ENCODE measurements at regions not wholly inside any gene's neighbourhood (a gene's known extent, or its start where the extent isn't known, plus 50 kb on each side); places are given as distances from the start of the nearest gene placed in this dataset.

GRCh38 chr13:80263745-80264513 is 77.0 kb downstream of the SPRY2 start:
- no peak for DNase-seq (ENCODE audit: low read depth)
- TF ChIP-seq, protein P1, sequence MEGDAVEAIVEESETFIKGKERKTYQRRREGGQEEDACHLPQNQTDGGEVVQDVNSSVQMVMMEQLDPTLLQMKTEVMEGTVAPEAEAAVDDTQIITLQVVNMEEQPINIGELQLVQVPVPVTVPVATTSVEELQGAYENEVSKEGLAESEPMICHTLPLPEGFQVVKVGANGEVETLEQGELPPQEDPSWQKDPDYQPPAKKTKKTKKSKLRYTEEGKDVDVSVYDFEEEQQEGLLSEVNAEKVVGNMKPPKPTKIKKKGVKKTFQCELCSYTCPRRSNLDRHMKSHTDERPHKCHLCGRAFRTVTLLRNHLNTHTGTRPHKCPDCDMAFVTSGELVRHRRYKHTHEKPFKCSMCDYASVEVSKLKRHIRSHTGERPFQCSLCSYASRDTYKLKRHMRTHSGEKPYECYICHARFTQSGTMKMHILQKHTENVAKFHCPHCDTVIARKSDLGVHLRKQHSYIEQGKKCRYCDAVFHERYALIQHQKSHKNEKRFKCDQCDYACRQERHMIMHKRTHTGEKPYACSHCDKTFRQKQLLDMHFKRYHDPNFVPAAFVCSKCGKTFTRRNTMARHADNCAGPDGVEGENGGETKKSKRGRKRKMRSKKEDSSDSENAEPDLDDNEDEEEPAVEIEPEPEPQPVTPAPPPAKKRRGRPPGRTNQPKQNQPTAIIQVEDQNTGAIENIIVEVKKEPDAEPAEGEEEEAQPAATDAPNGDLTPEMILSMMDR (conservative IDR thresholded peaks at IDR 0.05; ENCODE audit: low read depth, low read length), result no peak
- H3K4me3 ChIP-seq (ENCODE audit: low read depth, low read length), result no peak overlapping the region

DNA sequence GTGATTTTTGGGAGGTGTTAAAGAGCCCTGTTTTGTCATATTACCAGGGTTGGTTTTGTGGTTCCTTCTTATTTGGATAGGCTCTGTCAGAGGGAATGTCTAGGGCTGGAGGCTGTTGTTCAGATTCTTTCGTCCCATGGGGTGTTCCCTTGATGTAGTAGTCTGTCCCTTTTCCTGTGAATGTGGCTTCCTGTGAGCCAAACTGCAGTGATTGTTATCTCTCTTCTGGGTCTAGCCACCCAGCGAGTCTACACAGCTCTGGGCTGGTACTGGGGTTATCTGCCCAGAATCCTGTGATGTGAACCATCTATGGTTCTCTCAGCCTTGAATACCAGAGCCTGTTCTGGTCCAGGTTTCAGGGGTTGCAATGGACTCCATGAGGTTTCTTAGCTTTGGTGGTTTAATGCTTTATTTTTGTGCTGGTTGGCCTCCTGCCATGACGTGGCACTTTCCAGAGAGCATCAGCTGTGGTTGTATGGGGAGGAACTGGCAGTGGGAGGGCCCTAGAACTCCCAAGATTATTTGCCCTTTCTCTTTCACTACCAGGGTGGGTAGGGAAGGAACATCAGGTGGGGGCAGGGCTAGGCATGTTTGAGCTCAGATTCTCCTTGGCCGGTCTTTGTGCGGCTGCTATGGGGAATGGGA is 78.8 kb downstream of the SPRY2 start:
- no peak overlapping the region for H3K4me3 ChIP-seq (ENCODE audit: low read depth, low read length)
- TF ChIP-seq, protein P1 (conservative IDR thresholded peaks at IDR 0.05; ENCODE audit: low read depth, low read length), result no peak
- no peak for DNase-seq (ENCODE audit: low read depth)

- no peak overlapping the region for H3K4me3 ChIP-seq (ENCODE audit: low read depth, low read length)
- DNase-seq (ENCODE audit: low read depth), result no peak
- TF ChIP-seq, protein P1 (conservative IDR thresholded peaks at IDR 0.05; ENCODE audit: low read depth, low read length), result no peak
Measured at GRCh38 chr13:80259159-80259558, 81.8 kb downstream of the SPRY2 start.

DNA sequence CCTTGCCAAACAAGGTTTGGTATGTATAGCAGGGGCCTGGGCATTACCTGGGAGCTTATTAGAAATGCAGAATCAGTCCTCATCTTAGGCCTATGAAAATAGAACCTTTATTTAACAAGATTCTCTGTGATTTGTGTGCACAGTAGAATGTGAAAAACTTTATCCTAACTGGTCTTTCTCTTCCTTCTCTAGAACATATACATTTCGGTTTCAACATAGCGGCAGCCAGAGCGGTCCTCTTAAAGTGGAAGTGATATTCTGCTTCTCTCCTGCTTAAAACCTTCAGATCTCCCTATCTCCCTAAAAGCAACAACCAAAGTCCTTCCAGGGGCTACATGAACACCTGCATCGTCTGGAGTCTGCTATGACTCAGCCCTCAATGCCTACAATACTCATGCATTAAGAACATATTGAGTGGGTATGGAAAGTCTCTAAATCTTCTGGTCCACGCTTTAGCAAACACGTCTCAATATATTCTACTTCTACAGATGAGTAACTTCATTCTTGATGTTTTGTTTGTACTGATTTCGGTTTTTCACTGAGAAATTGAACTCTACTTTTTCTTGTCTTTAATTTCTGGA is 84.5 kb downstream of the SPRY2 start:
- no peak for DNase-seq (ENCODE audit: low read depth)
- no peak overlapping the region for H3K4me3 ChIP-seq (ENCODE audit: low read depth, low read length)
- TF ChIP-seq, protein P1 (conservative IDR thresholded peaks at IDR 0.05; ENCODE audit: low read depth, low read length), result no peak

- H3K4me3 ChIP-seq (ENCODE audit: low read depth, low read length), result no peak overlapping the region
- TF ChIP-seq, protein P1 (conservative IDR thresholded peaks at IDR 0.05; ENCODE audit: low read depth, low read length), result no peak
- no peak for DNase-seq (ENCODE audit: low read depth)
Measured at GRCh38 chr13:80255946-80256345, 85.0 kb downstream of the SPRY2 start.

DNA sequence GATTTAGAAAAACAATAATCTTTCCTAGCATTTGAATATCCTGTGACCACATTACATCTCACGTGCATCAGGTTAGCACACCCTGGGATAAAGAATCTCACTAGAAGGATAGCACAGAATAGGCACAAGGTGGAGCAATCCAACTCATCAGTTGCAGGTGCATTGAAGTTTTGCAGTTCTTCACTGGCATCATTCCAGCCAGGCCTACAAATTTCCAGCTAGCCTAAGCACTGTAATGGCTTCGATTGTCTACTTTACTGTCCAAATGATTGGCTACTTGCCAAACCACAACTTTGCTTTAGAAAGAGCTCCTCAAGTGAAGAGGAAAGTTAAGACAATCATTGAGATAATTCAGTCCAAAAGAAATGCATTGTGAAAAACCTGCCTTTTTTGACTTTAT is 89.5 kb downstream of the SPRY2 start:
- DNase-seq (ENCODE audit: low read depth), result peak; percentile 32

More for the DNA sequence above, 89.5 kb downstream of the SPRY2 start:
- TF ChIP-seq, protein P1 (conservative IDR thresholded peaks at IDR 0.05; ENCODE audit: low read depth, low read length), result peak; percentile 21
- H3K4me3 ChIP-seq (ENCODE audit: low read depth, low read length), result no peak overlapping the region

Measured in epithelial cell of proximal tubule (primary cell).